ENCODE measurements at regions not wholly inside any gene's neighbourhood (a gene's known extent, or its start where the extent isn't known, plus 50 kb on each side); places are given as distances from the start of the nearest gene placed in this dataset.
"Not testable (repeated sequence)": the region's sequence is repeated elsewhere in the genome, so short reads cannot be mapped to it uniquely, and the experiment has no call there.

DNA sequence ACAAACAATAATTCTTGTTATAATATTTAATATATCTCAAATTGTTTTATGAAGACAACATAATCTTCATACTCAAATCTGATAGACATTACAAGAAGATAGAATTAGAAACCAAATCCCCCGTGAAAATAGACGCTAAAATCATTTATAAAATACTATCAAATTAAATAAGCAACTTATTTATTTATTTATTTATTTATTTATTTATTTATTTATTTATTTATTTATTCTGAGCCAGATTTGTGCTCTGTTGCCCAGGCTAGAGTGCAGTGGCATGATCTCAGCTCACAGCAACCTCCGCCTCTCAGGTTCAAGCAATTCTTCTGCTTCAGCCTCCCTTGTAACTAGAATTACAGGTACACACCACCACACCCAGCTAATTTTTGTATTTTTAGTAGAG is 294.9 kb upstream of the MAGEC2 start:
- no peak for DNase-seq

DNA sequence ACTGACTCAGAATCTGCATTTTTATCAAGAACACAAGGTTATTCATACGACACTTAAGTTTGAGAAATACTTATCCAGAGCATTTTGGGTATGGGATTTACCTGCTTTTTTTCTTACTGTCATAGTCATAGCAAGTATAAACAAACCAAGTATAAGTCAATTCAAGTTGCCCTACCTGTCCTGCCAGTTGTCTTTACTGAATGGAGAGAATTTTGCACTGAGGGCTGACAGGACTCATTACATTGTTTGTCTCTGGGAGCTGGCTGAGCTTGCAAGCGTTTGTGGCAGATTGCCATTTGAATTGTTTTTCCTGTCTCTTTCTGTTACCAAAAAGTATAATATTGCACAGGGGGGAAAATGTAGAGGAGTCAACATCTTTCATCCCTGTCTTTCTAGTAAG is 278.9 kb upstream of the MAGEC2 start:
- DNase-seq, result no peak

DNA sequence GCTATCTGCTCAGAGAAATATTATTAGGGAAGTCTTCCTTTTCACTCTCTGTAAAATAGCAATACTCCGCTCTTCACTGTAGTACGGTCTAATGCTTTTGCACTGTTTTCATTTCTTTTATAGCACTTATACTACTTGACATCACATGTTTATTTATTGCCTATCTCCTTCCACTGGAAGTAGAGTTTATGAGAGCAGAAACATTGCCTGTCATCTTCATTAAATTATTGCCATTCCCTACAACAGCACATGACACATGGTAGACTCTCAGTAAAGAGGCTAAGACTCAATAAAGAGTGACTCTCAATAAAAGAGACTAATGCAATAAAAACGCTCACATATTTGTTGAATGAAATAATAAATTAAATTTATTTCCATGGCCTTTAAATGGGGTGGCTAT is 241.3 kb upstream of the MAGEC2 start:
- peak; percentile 4 for DNase-seq

DNA sequence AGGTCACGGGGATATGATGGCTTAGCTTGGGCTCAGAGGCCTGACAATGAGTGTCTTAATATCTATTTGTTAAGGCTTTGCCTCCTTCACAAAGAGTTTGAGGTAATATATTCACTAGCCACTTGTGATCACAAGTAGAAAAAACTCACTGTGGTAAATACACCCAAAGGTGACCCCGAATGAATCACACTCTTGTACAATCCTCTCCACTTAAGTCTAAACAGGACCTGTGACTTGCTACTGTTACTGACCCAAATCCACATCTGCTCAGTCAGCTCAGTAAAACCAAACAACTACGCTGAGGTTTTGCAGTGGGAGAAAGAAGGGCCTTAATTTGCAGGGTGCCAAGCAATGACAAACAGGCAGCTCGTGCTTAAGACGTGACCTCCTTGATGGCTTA is 223.8 kb upstream of the MAGEC2 start:
- no peak for DNase-seq

DNA sequence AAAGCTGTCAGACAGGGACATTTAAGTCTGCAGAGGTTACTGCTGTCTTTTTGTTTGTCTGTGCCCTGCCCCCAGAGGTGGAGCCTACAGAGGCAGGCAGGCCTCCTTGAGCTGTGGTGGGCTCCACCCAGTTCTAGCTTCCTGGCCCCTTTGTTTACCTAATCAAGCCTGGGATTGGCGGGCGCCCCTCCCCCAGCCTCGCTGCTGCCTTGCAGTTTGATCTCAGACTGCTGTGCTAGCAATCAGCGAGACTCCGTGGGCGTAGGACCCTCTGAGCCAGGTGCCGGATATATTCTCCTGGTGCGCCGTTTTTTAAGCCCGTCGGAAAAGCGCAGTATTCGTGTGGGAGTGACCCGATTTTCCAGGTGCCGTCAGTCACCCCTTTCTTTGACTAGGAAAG is 185.9 kb upstream of the MAGEC2 start:
- DNase-seq, result not testable (repeated sequence)

DNA sequence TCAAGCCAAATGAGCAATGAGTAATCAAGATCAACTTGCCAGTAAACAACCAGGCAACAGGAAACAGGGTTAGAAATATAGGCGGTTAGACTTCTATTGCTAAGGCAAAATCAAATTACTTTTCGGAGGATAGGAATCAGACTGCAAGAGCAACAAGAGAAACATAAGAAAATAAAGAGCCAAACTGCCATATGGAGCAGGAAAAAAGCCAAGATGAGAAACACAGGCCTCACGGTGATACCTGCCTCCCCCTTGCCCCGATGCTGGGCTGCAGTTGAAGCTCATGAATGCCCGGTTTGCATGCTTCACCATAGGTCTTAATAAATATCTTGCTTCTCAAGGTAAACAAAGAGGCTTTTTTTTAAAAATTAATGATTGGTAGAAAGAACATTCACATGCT is 158.4 kb upstream of the MAGEC2 start:
- DNase-seq, result no peak

DNA sequence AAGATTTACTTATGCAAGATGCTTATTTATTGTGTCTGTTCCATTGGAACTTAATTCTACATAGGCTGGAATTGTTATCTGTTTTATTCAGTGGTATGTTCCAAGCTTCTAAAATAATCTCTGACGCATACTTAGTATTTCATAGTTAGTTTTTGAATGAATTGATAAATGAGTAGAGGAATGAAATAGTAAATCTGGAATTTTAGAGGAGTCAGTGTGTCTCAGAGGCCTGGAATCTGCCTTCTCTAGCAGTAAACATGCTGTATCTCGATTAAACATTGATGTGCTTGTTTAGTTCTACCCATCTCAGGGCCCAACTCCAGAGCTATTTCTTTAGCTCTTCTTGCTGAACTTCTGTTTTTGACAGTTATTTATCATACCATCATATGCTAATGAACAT is 154.2 kb upstream of the MAGEC2 start:
- DNase-seq, result no peak

DNA sequence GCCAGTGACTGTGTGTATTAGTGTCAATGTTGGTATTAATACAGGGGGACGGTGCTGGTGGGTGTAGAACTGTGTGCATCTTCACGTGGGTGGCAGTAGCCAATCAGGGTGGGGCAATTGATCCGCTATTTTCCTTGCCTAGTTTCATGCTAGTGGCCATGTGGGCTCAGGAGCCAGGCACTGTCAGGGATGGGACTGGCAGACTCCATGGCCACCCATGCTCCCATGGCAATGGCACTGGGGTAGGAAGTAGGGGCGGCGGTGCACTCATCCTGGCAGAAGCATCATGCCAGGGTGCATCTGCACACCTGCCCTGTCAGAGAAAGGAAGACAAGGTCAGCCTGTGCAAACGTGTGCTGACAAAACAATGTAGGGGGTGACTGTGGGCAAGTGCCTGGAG is 122.1 kb upstream of the MAGEC2 start:
- DNase-seq, result no peak

DNA sequence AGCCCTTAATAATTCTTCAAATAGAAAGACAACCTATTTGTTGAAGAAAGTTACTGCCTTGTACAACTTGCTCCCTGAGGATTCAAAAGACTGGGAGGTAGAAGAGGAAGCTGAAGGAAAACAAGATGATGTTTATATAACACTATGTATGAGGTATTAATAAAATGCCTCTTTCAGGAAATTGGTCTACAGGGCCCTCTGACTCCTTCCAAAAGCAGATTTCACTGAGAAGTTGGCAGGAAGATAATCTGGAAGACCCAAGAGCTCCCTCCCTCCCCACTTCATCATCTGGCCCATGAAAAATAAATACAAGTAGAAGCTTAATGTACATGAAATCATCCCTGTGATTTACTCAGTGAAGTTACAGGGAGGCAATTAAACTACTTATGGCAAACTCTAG is 107.5 kb upstream of the MAGEC2 start:
- no peak for DNase-seq

DNA sequence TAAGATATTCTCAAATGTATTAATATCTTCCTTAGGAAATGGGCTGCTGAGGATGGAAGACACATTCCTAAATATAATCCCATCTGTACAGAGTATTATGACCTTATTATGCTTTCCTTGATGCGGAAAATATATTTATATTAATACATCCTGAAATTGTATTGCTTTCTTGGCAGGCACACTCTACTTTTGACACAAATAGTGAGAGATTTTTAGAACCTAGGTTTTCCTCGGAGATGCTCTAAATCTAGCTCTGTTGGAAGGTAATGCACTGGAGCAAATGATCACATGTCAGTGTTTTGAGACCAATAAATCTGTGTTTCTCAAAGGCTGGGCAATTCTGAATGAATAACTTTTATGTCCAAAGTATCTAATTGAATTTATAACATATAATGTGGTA is 94.3 kb upstream of the MAGEC2 start:
- DNase-seq, result no peak

DNA sequence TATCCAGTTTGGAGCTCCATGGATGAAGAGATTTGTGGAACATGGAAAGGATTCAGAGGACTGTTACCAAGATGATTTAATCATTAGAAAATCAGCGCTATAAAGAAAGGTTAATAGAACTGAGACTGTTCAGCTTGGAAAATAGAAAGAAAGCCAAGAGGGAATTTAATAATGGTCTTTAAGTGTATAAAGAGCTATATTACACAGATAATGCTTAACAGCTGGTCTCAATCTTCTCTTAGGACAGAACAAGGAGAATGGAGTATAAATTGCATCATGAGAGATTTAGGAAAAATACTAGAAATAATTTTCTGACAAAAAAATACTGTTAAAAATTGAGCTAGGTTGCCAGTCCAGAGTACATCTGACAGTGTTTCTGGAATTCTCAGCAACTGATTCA is 91.3 kb upstream of the MAGEC2 start:
- DNase-seq, result no peak

DNA sequence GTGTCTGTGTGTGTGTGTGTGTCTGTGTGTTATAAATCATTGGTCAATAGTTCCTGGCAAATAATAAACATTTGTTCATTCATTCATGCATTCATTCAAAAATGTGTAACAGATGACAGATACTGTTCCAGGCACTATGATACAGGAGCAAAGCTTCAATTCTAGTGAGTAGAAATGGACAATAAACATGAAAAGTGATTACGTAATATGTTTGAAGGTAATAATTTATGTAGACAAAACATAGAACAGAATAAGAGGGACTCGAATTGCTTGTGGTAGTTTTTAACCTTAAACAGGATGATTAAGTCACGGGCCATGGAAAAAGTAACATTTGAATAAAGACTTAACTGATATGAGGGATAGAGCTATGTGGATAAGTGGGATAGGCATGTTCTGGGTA is 90.1 kb upstream of the MAGEC2 start:
- DNase-seq, result no peak

DNA sequence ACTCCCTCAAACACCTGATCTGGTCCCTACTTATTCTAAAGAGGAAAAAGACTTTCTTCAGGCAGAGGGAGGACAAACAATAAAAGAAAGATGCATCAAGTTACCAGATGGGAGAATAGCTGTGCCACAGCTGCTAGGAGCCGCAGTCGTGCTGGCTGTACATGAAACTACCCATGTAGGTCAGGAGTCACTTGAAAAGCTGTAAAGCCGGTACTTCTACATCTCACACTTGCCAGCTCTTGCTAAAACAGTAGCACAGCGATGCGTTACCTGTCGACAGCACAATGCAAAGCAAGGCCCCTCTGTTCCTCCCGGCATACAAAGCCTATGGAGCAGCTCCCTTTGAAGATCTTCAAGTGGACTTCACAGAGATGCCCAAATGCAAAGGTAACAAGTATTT is 65.1 kb upstream of the MAGEC2 start:
- not testable (repeated sequence) for DNase-seq

DNA sequence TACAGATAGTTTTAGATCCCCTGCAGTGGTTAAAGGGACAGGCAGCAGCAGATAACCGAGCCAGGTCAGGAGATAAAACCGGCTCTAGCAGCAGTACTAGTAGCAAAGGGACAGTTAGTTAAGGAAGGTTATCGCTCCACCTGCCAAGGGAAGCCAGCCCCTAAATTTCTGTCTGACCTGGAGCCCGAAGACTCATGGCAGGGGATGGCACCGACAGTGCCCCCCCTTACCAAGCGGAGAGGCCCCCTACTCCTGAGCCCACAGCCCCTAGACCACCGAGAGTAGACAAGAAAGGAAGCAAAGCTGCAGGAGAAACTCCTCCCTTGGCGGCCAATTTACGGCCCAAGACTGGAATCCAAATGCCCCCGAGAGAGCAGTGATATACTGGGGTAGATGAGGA is 61.3 kb upstream of the MAGEC2 start:
- no peak for DNase-seq

DNA sequence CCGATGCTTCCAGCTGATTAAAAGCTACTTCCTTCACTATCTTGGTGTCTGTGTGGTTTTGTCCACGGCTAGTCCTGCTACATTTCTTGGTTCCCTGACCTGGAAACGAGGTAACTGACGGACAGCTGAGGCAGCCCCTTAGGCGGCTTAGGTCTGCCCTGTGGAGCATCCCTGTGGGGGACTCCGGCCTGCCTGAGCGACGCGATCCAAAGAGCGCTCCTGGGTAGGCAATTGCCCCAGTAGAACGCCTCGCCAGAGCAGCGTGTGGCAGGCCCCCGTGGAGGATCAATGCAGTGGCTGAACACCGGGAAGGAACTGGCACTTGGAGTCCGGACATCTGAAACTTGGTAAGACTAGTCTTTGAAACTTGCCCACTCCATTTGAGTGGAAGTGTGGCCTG is 60.5 kb upstream of the MAGEC2 start:
- not testable (repeated sequence) for DNase-seq

DNA sequence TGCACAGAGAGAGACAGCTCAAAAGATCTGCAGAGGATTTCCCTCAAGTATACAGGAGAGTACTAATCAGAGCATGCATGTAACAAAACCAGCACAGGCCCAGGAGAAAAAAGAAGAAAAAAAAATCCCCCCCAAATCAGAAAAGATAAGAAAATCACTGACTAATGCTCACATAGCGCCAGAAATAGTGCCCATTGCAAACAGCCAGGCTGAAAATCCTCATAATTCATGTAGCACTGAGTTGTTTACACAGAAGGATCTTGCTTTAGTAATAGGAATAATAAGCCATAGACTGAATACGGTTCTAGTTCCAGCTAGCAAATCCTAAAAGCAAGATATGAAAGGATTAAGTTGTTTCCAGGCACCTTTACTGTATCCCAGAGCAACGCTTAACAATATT is 51.8 kb upstream of the MAGEC2 start:
- no peak for DNase-seq
